H9 (cell line): ENCODE measurements at regions not wholly inside any gene's neighbourhood (a gene's known extent, or its start where the extent isn't known, plus 50 kb on each side); places are given as distances from the start of the nearest gene placed in this dataset.

Experiments used
- DNase-seq: peaks from one replicate; pipeline ENCODE4 v3.0.0-alpha.2; 2017
- H2AFZ ChIP-seq: one replicate; pipeline ENCODE4 v1.6.1; 2013; ENCODE audit warnings: mild to moderate bottlenecking, low read length, control low read depth, moderate library complexity
- H2AK5ac ChIP-seq: 2 replicates; pipeline ENCODE4 v1.6.1; 2013; ENCODE audit warnings: low read length, control low read depth, mixed read lengths; ENCODE audit not compliant: insufficient read length
- H2BK120ac ChIP-seq: one replicate; pipeline ENCODE4 v1.6.1; 2013; ENCODE audit warnings: low read depth, mild to moderate bottlenecking, low read length, control low read depth, inconsistent platforms; ENCODE audit not compliant: poor library complexity, severe bottlenecking
- H2BK12ac ChIP-seq: 2 replicates; pipeline ENCODE4 v1.6.1; 2013; ENCODE audit warnings: low read length, control low read depth, mixed read lengths, low read depth; ENCODE audit not compliant: insufficient read length
- H2BK15ac ChIP-seq: 2 replicates; pipeline ENCODE4 v1.6.1; 2013; ENCODE audit warnings: low read depth, low read length, control low read depth
- H2BK20ac ChIP-seq: one replicate; pipeline ENCODE4 v1.6.1; 2013; ENCODE audit warnings: low read depth, mild to moderate bottlenecking, low read length, control low read depth, inconsistent platforms; ENCODE audit not compliant: poor library complexity, severe bottlenecking
- H2BK5ac ChIP-seq: 2 replicates; pipeline ENCODE4 v1.6.1; 2013; ENCODE audit warnings: low read length, control low read depth, mixed read lengths; ENCODE audit not compliant: insufficient read length
- H3K14ac ChIP-seq: 2 replicates; pipeline ENCODE4 v1.6.1; 2013; ENCODE audit warnings: low read length, control low read depth; ENCODE audit not compliant: insufficient read depth
- H3K18ac ChIP-seq: 2 replicates; pipeline ENCODE4 v1.6.1; 2013; ENCODE audit warnings: low read depth, mild to moderate bottlenecking, mixed read lengths, low read length, control low read depth; ENCODE audit not compliant: insufficient read length
- H3K23ac ChIP-seq: 2 replicates; pipeline ENCODE4 v1.6.1; 2013; ENCODE audit warnings: low read length, control low read depth, mixed read lengths, low read depth; ENCODE audit not compliant: insufficient read length
- H3K23me2 ChIP-seq: 2 replicates; pipeline ENCODE4 v1.6.1; 2013; ENCODE audit warnings: low read depth, mild to moderate bottlenecking, mixed read lengths, low read length, control low read depth; ENCODE audit not compliant: insufficient read length, poor library complexity, severe bottlenecking
- H3K27ac ChIP-seq: 2 replicates; pipeline ENCODE4 v1.5.1; 2013; ENCODE audit warnings: low read length, control low read depth, mixed read lengths, low read depth; ENCODE audit not compliant: insufficient read length
- H3K27me3 ChIP-seq: 2 replicates; pipeline ENCODE4 v1.6.1; 2013; ENCODE audit warnings: low read length, control low read depth, inconsistent platforms; ENCODE audit not compliant: insufficient read depth
- H3K4ac ChIP-seq: 2 replicates; pipeline ENCODE4 v1.6.1; 2013; ENCODE audit warnings: low read depth, mild to moderate bottlenecking, control low read depth, inconsistent platforms, low read length, moderate library complexity
- H3K4me1 ChIP-seq: 2 replicates; pipeline ENCODE4 v1.6.1; 2013; ENCODE audit warnings: low read length, control low read depth, inconsistent platforms; ENCODE audit not compliant: insufficient read depth
- H3K4me2 ChIP-seq: 2 replicates; pipeline ENCODE4 v1.6.1; 2013; ENCODE audit warnings: low read length, control low read depth, mixed read lengths; ENCODE audit not compliant: insufficient read length, insufficient read depth
- H3K56ac ChIP-seq: 2 replicates; pipeline ENCODE4 v1.6.1; 2013; ENCODE audit warnings: low read depth, mild to moderate bottlenecking, mixed read lengths, low read length, control low read depth; ENCODE audit not compliant: insufficient read length
- H3K79me1 ChIP-seq: 2 replicates; pipeline ENCODE4 v1.6.1; 2013; ENCODE audit warnings: low read depth, mild to moderate bottlenecking, moderate library complexity, low read length, control low read depth, inconsistent platforms; ENCODE audit not compliant: insufficient read depth, poor library complexity, severe bottlenecking
- H3K79me2 ChIP-seq: 2 replicates; pipeline ENCODE4 v1.6.1; 2013; ENCODE audit warnings: low read length, control low read depth, inconsistent platforms; ENCODE audit not compliant: insufficient read depth
- H3K9ac ChIP-seq: 2 replicates; pipeline ENCODE4 v1.6.1; 2013; ENCODE audit warnings: low read length, control low read depth, mixed read lengths; ENCODE audit not compliant: insufficient read length; ENCODE audit errors: extremely low read depth
- H3K9me3 ChIP-seq: one replicate; pipeline ENCODE4 v1.6.1; 2013; ENCODE audit warnings: low read depth, low read length, inconsistent platforms; ENCODE audit not compliant: control insufficient read depth
- H3T11ph ChIP-seq: one replicate; pipeline ENCODE4 v1.6.1; 2013; ENCODE audit warnings: mild to moderate bottlenecking, low read length, control low read depth, inconsistent platforms
- H4K20me1 ChIP-seq: one replicate; pipeline ENCODE4 v1.6.1; 2013; ENCODE audit not compliant: control insufficient read depth, insufficient read length, insufficient read depth
- H4K5ac ChIP-seq: 2 replicates; pipeline ENCODE4 v1.6.1; 2013; ENCODE audit warnings: low read depth, mild to moderate bottlenecking, mixed read lengths, low read length, control low read depth; ENCODE audit not compliant: insufficient read length
- H4K8ac ChIP-seq: replicated peaks from 2 replicates; pipeline ENCODE4 v1.6.1; 2013; ENCODE audit warnings: low read length, control low read depth, mixed read lengths, low read depth; ENCODE audit not compliant: insufficient read length
- H4K91ac ChIP-seq: 2 replicates; pipeline ENCODE4 v1.6.1; 2013; ENCODE audit warnings: low read depth, mild to moderate bottlenecking, moderate library complexity, mixed read lengths, low read length, control low read depth; ENCODE audit not compliant: insufficient read length
- H3K27ac Mint-ChIP-seq, 3 experiments: 2 replicates in 2 of 3; 3 replicates in 1 of 3; pipeline ENCODE4 v1.8.0; 2020 to 2021; ENCODE audit warnings: mixed read lengths in 3 of 3, mild to moderate bottlenecking in 1 of 3, moderate library complexity in 1 of 3
- H3K27me3 Mint-ChIP-seq: 2 replicates; pipeline ENCODE4 v1.8.0; 2021; ENCODE audit warnings: low read depth, mild to moderate bottlenecking, moderate library complexity, mixed read lengths
- H3K36me3 Mint-ChIP-seq, 3 experiments: 2 replicates in 2 of 3; 3 replicates in 1 of 3; pipeline ENCODE4 v1.8.0; 2020 to 2021; ENCODE audit warnings: low read depth in 3 of 3, mixed read lengths in 3 of 3; ENCODE audit not compliant: insufficient read depth in 1 of 3
- H3K4me1 Mint-ChIP-seq, 2 experiments: 2 replicates each; pipeline ENCODE4 v1.8.0; 2020; ENCODE audit warnings: mixed read lengths in 2 of 2
- H3K4me3 Mint-ChIP-seq, 2 experiments: 2 replicates in 1 of 2; 3 replicates in 1 of 2; pipeline ENCODE4 v1.8.0; 2020 to 2021; ENCODE audit warnings: mild to moderate bottlenecking in 2 of 2, mixed read lengths in 2 of 2, moderate library complexity in 1 of 2
- H3K9me3 Mint-ChIP-seq, 2 experiments: 2 replicates in 1 of 2; 3 replicates in 1 of 2; pipeline ENCODE4 v1.8.0; 2020; ENCODE audit warnings: mild to moderate bottlenecking in 2 of 2, mixed read lengths in 2 of 2, moderate library complexity in 1 of 2
- WGBS: extraction: QIAGEN DNeasy Blood & Tissue Kit; methylation state at CpG from one replicate; pipeline ENCODE4 v1.1.7; 2013; ENCODE audit warnings: missing lambda C conversion rate, low lambda C conversion rate, mixed read lengths; ENCODE audit not compliant: insufficient read length; ENCODE audit errors: extremely low coverage; 5-methylcytosine and 5-hydroxymethylcytosine counted together
- TF ChIP-seq, protein P1 (sequence below): fragments of 200-600 bp; sonication (generic); conservative IDR thresholded peaks from 3 replicates; pipeline ENCODE4 v1.8.0; 2021; ENCODE audit warnings: antibody characterized with exemption, mild to moderate bottlenecking

GRCh38 chr4:71663780-71664179 lies 120.1 kb downstream of the GC start:
- Histone ChIP-seq H3K23me2 (no peaks in the 10 kb centered on the region), H3K9me3 (no peaks in the 10 kb centered on the region), H3K14ac (no peak overlapping the region), H3K23ac (no peak overlapping the region), H2BK120ac (no peak overlapping the region), H2BK20ac (no peak overlapping the region), H3K27ac (no peak overlapping the region), H2AFZ (no peak overlapping the region), H4K91ac (no peak overlapping the region), H3K4me1 (peaks cover 2% of the 10 kb centered on the region; the same call in 1 of the 2 replicates), H2BK12ac (no peak overlapping the region), H3K4me2 (no peak overlapping the region), H3K27me3 (no peaks in the 10 kb centered on the region), H4K20me1 (no peaks in the 10 kb centered on the region), H3K56ac (no peak overlapping the region), H4K5ac (no peak overlapping the region), H3K9ac (no peak overlapping the region), H2BK5ac (no peak overlapping the region), H3K18ac (no peak overlapping the region), H3T11ph (no peak overlapping the region), H2AK5ac (no peak overlapping the region), H3K4ac (no peak overlapping the region), H3K79me2 (no peaks in the 10 kb centered on the region), H4K8ac (no peak overlapping the region), H2BK15ac (no peak overlapping the region), H3K79me1 (no peaks in the 10 kb centered on the region)
- H3K27me3 Mint-ChIP-seq = no peaks in the 10 kb centered on the region; the same call in none of the 2 replicates
- no peak overlapping the region for H3K4me3 Mint-ChIP-seq
- no peak for DNase-seq
- no peak overlapping the region for H3K27ac Mint-ChIP-seq
- TF ChIP-seq, protein P1, sequence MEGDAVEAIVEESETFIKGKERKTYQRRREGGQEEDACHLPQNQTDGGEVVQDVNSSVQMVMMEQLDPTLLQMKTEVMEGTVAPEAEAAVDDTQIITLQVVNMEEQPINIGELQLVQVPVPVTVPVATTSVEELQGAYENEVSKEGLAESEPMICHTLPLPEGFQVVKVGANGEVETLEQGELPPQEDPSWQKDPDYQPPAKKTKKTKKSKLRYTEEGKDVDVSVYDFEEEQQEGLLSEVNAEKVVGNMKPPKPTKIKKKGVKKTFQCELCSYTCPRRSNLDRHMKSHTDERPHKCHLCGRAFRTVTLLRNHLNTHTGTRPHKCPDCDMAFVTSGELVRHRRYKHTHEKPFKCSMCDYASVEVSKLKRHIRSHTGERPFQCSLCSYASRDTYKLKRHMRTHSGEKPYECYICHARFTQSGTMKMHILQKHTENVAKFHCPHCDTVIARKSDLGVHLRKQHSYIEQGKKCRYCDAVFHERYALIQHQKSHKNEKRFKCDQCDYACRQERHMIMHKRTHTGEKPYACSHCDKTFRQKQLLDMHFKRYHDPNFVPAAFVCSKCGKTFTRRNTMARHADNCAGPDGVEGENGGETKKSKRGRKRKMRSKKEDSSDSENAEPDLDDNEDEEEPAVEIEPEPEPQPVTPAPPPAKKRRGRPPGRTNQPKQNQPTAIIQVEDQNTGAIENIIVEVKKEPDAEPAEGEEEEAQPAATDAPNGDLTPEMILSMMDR = no peak
- no CpG with 5 or more reads among the region's 2 CpGs for WGBS
- H3K9me3 Mint-ChIP-seq = no peaks in the 10 kb centered on the region
- peaks cover 0 to 4% of the 10 kb centered on the region in 2 experiments; a peak in 1 of 4 replicates for H3K4me1 Mint-ChIP-seq
- no peaks in the 10 kb centered on the region for H3K36me3 Mint-ChIP-seq
